ENCODE measurements at regions not wholly inside any gene's neighbourhood (a gene's known extent, or its start where the extent isn't known, plus 50 kb on each side); places are given as distances from the start of the nearest gene placed in this dataset.

- no peak for TF ChIP-seq CTCF (IDR thresholded peaks at IDR 0.05)
- no peak for TF ChIP-seq SIN3A (IDR thresholded peaks at IDR 0.05; ENCODE audit: borderline replicate concordance, insufficient read depth, low read depth, low read length)
- no peak for TF ChIP-seq POLR2AphosphoS5 (IDR thresholded peaks at IDR 0.05; ENCODE audit: low read depth, low read length)
- no peak for TF ChIP-seq TCF7L2 (IDR thresholded peaks at IDR 0.05; ENCODE audit: low read depth, low read length)
Measured at GRCh38 chr9:92171281-92171680, 56.1 kb upstream of the SPTLC1 start.
